HepG2 (cell line): ENCODE measurements at regions not wholly inside any gene's neighbourhood (a gene's known extent, or its start where the extent isn't known, plus 50 kb on each side); places are given as distances from the start of the nearest gene placed in this dataset.

Source experiments
- ATAC-seq: fragments of 200-7000 bp; cut with Tn5 transposase; 3 replicates; pipeline ENCODE4 v1.9.1; 2020; ENCODE audit warnings: mild to moderate bottlenecking, moderate library complexity
- BruUV-seq: library from RNA; stranded (reverse); fragments of 400-500 nt; replicated peaks from 2 replicates; lab custom pipeline; 2021; lab: Mats Ljungman, UMichigan
- CTCF ChIA-PET: fragments of 300-600 bp; formaldehyde crosslinking; extraction: SDS; loops from one replicate; lab custom pipeline; 2021; ENCODE audit warnings: low total read pairs, inconsistent platforms, low intra/inter-chr PET ratio; lab: Yijun Ruan, JAX
- POLR2A ChIA-PET: fragments of 350-600 bp; sonication (Branson Sonifier 250); formaldehyde crosslinking; loops from one replicate; lab custom pipeline; 2020; ENCODE audit warnings: antibody characterized with exemption, inconsistent platforms; lab: Yijun Ruan, JAX
- DNase-seq: peaks from one replicate; pipeline ENCODE4 v3.0.0-alpha.2; 2015; ENCODE audit warnings: low spot score
- FAIRE-seq: peaks from 3 replicates; lab custom pipeline; 2011; peaks lifted over from hg19 to GRCh38; lab: Jason Lieb, UNC
- H2AFZ ChIP-seq: one replicate; pipeline ENCODE4 v1.6.1; 2011; ENCODE audit warnings: low read length, inconsistent platforms
- H3K27ac ChIP-seq: fragments of 300-600 bp; 3 replicates; pipeline ENCODE4 v1.8.0; 2011; ENCODE audit warnings: mixed run types, mild to moderate bottlenecking, mixed read lengths, low read length, inconsistent platforms; ENCODE audit not compliant: insufficient read depth; ENCODE audit errors: extremely low read length
- H3K27me3 ChIP-seq, 2 experiments: fragments of 200-600 bp in 1 of 2; 2 replicates in 1 of 2; 3 replicates in 1 of 2; pipeline versions ENCODE4 v1.6.0 to v1.8.0; 2011; ENCODE audit warnings: low read length in 2 of 2, mild to moderate bottlenecking in 2 of 2, moderate library complexity in 2 of 2, inconsistent platforms in 1 of 2; ENCODE audit not compliant: insufficient read depth in 2 of 2, control insufficient read depth in 1 of 2
- H3K36me3 ChIP-seq, 2 experiments: fragments of 200-600 bp in 1 of 2; replicated peaks in 1 of 2; 2 replicates in 1 of 2; 3 replicates in 1 of 2; pipeline versions ENCODE4 v1.5.1 to v1.8.0; 2011; ENCODE audit warnings: low read length in 2 of 2, inconsistent platforms in 1 of 2; ENCODE audit not compliant: insufficient read depth in 2 of 2, control insufficient read depth in 1 of 2
- H3K4me1 ChIP-seq: 2 replicates; pipeline ENCODE4 v1.5.1; 2012; ENCODE audit warnings: low read length, inconsistent platforms; ENCODE audit not compliant: insufficient read depth
- H3K4me2 ChIP-seq: 2 replicates; pipeline ENCODE4 v1.6.0; 2011; ENCODE audit warnings: low read depth, low read length, inconsistent platforms
- H3K4me3 ChIP-seq, 3 experiments: fragments of 200-600 bp in 1 of 3; sonication (generic), shearing (Covaris generic) in 1 of 3; replicated peaks in 1 of 3; 2 replicates each; pipeline ENCODE4 v1.5.1; 2011 to 2016; ENCODE audit warnings: low read length in 3 of 3, inconsistent platforms in 2 of 3, low read depth in 2 of 3, mild to moderate bottlenecking in 2 of 3, control low read depth in 1 of 3, mixed read lengths in 1 of 3; ENCODE audit not compliant: insufficient read depth in 1 of 3
- H3K79me2 ChIP-seq: one replicate; pipeline ENCODE4 v1.6.1; 2011; ENCODE audit warnings: low read length, inconsistent platforms; ENCODE audit not compliant: insufficient read depth
- H3K9ac ChIP-seq: 2 replicates; pipeline ENCODE4 v1.6.0; 2011; ENCODE audit warnings: mild to moderate bottlenecking, low read depth, low read length, inconsistent platforms; ENCODE audit not compliant: insufficient read depth
- H3K9me3 ChIP-seq: 2 replicates; pipeline ENCODE4 v1.5.1; 2012; ENCODE audit warnings: mild to moderate bottlenecking, low read length
- H4K20me1 ChIP-seq: 2 replicates; pipeline ENCODE4 v1.6.0; 2011; ENCODE audit warnings: inconsistent platforms, mild to moderate bottlenecking, low read length, moderate library complexity; ENCODE audit not compliant: insufficient read depth
- ARID4A ChIP-seq: sonication (generic); formaldehyde crosslinking; IDR thresholded peaks from 2 replicates; pipeline ENCODE4 v1.5.0; 2020; ENCODE audit warnings: mild to moderate bottlenecking, missing genetic modification reagents, borderline replicate concordance
- BHLHE40 ChIP-seq: IDR thresholded peaks from 2 replicates; pipeline ENCODE4 v1.6.1; 2011; ENCODE audit warnings: low read length, improper control_type of control experiment
- CREB3 ChIP-seq: sonication (generic); formaldehyde crosslinking; IDR thresholded peaks from 2 replicates; pipeline ENCODE4 v1.5.0; 2020; ENCODE audit warnings: missing genetic modification reagents
- DMTF1 ChIP-seq: sonication (generic); formaldehyde crosslinking; IDR thresholded peaks from 2 replicates; pipeline ENCODE4 v1.4.0; 2020; ENCODE audit warnings: mild to moderate bottlenecking, missing genetic modification reagents
- E2F1 ChIP-seq: sonication (generic); formaldehyde crosslinking; IDR thresholded peaks from 2 replicates; pipeline ENCODE4 v1.5.0; 2020; ENCODE audit warnings: missing genetic modification reagents
- KMT2A ChIP-seq: sonication (generic); formaldehyde crosslinking; IDR thresholded peaks from 2 replicates; pipeline ENCODE4 v1.4.0; 2020; ENCODE audit warnings: missing genetic modification reagents
- TGIF2 ChIP-seq: IDR thresholded peaks from 2 replicates; pipeline ENCODE4 v1.6.1; 2016; ENCODE audit warnings: control low read depth, missing compliant biosample characterization
- TOPORS ChIP-seq: sonication (generic); formaldehyde crosslinking; IDR thresholded peaks from 2 replicates; pipeline ENCODE4 v1.8.0; 2023; ENCODE audit warnings: mild to moderate bottlenecking, missing genetic modification reagents
- TRIM24 ChIP-seq: sonication (generic); formaldehyde crosslinking; IDR thresholded peaks from 2 replicates; pipeline ENCODE4 v1.8.0; 2022; ENCODE audit warnings: mild to moderate bottlenecking, missing genetic modification reagents
- ZMAT5 ChIP-seq: sonication (generic); formaldehyde crosslinking; IDR thresholded peaks from 2 replicates; pipeline ENCODE4 v1.5.0; 2020; ENCODE audit warnings: mild to moderate bottlenecking, low read depth, missing genetic modification reagents, borderline replicate concordance
- ZNF121 ChIP-seq: sonication (generic); formaldehyde crosslinking; IDR thresholded peaks from 2 replicates; pipeline ENCODE4 v1.5.0; 2020; ENCODE audit warnings: mild to moderate bottlenecking, missing genetic modification reagents
- ZNF446 ChIP-seq: sonication (generic); formaldehyde crosslinking; IDR thresholded peaks from 2 replicates; pipeline ENCODE4 v1.5.0; 2020; ENCODE audit warnings: mild to moderate bottlenecking, missing genetic modification reagents
- ZNF547 ChIP-seq: sonication (generic); formaldehyde crosslinking; IDR thresholded peaks from 2 replicates; pipeline ENCODE4 v1.5.1; 2020; ENCODE audit warnings: mild to moderate bottlenecking, missing genetic modification reagents
- ZNF556 ChIP-seq: sonication (generic); formaldehyde crosslinking; IDR thresholded peaks from 2 replicates; pipeline ENCODE4 v1.4.0; 2020; ENCODE audit warnings: mild to moderate bottlenecking, missing genetic modification reagents, borderline replicate concordance
- ZNF652 ChIP-seq: IDR thresholded peaks from 2 replicates; pipeline ENCODE4 v1.6.1; 2016; ENCODE audit warnings: low read depth, borderline replicate concordance
- ZNF782 ChIP-seq: sonication (generic); formaldehyde crosslinking; IDR thresholded peaks from 2 replicates; pipeline ENCODE4 v1.4.0; 2020; ENCODE audit warnings: missing genetic modification reagents, mild to moderate bottlenecking, borderline replicate concordance
- ZSCAN22 ChIP-seq: sonication (generic); formaldehyde crosslinking; IDR thresholded peaks from 2 replicates; pipeline ENCODE4 v1.4.0; 2020; ENCODE audit warnings: mild to moderate bottlenecking, missing genetic modification reagents
- ZZZ3 ChIP-seq: sonication (generic); formaldehyde crosslinking; IDR thresholded peaks from 2 replicates; pipeline ENCODE4 v1.4.0; 2020; ENCODE audit warnings: missing genetic modification reagents, mild to moderate bottlenecking, borderline replicate concordance
- WGBS: methylation state at CpG from one replicate; pipeline ENCODE4 v1.1.6; 2017; ENCODE audit warnings: low lambda C conversion rate; 5-methylcytosine and 5-hydroxymethylcytosine counted together
- in situ Hi-C: cut with HindIII; loops from 2 replicates; pipeline ENCODE4 v1.10.0; 2017; ENCODE audit warnings: low pct_unique_long_range_greater_than_20kb; ENCODE audit not compliant: extremely low pct_ligation_motif_present
- intact Hi-C: fragments of 100-400 bp; cut with micrococcal nuclease; formaldehyde crosslinking; loops from one replicate; pipeline ENCODE4 v1.10.0; 2022; ENCODE audit not compliant: unreplicated experiment

GRCh38 chr5:10886497-10886896 lies 125.5 kb upstream of the DAP start:
- POLR2A ChIA-PET = no interaction called here
- 14% methylated on average over 2 of the region's 2 CpGs for WGBS
- BruUV-seq = no TSS peak
- TF ChIP-seq CREB3 = no peak
- no peak for TF ChIP-seq TGIF2
- no peak for TF ChIP-seq TRIM24 (CRISPR knock-in tag)
- TF ChIP-seq ZNF121 (CRISPR knock-in tag) = no peak
- no peak for TF ChIP-seq ZZZ3
- TF ChIP-seq TOPORS (CRISPR knock-in tag) = no peak
- TF ChIP-seq ZSCAN22 (CRISPR knock-in tag) = no peak
- TF ChIP-seq ZNF446 (CRISPR knock-in tag) = no peak
- no peak for TF ChIP-seq ZNF782 (CRISPR knock-in tag)
- no peak for TF ChIP-seq KMT2A (CRISPR knock-in tag)
- no peak for TF ChIP-seq ZNF652
- no peak for TF ChIP-seq ZMAT5
- no peak for TF ChIP-seq ZNF556 (CRISPR knock-in tag)
- no peak for TF ChIP-seq ARID4A
- no peak for TF ChIP-seq E2F1 (CRISPR knock-in tag)
- TF ChIP-seq BHLHE40 = no peak
- TF ChIP-seq ZNF547 (CRISPR knock-in tag) = no peak
- TF ChIP-seq DMTF1 (CRISPR knock-in tag) = no peak

More at GRCh38 chr5:10886497-10886896, 125.5 kb upstream of the DAP start:
- Histone ChIP-seq H2AFZ (no peak overlapping the region), H4K20me1 (no peaks in the 10 kb centered on the region), H3K79me2 (no peaks in the 10 kb centered on the region), H3K27ac (no peak overlapping the region), H3K9me3 (peaks cover 6% of the 10 kb centered on the region; the same call in 1 of the 2 replicates), H3K27me3 (no peaks in the 10 kb centered on the region; a peak in 1 of 5 replicates), H3K4me2 (no peak overlapping the region), H3K4me3 (no peak overlapping the region), H3K36me3 (no peaks in the 10 kb centered on the region), H3K4me1 (no peaks in the 10 kb centered on the region), H3K9ac (no peak overlapping the region)
- DNase-seq (no peak), FAIRE-seq (no peak), ATAC-seq (no peak)
- CTCF ChIA-PET = no interaction called here
- in situ Hi-C loops = no loop called here
- intact Hi-C loops = no loop called here
